Spleen (tissue), 11 donors: ENCODE measurements at regions not wholly inside any gene's neighbourhood (a gene's known extent, or its start where the extent isn't known, plus 50 kb on each side); places are given as distances from the start of the nearest gene placed in this dataset.

Experiments
- DNase-seq: peaks from one replicate; pipeline ENCODE4 v3.0.0-alpha.2; 2020
- H3K27ac ChIP-seq, 8 donors: fragments of 200-600 bp; sonication (generic) in 7 of 8; 1 replicate in 4 of 8; 2 replicates in 4 of 8; pipeline versions ENCODE4 v1.5.0 to v1.8.0; 2016 to 2021; ENCODE audit warnings: inconsistent platforms in 4 of 8, mild to moderate bottlenecking in 4 of 8, moderate library complexity in 1 of 8
- H3K27me3 ChIP-seq, 7 donors: fragments of 200-600 bp; sonication (generic) in 6 of 7; replicated peaks in 1 of 7; 1 replicate in 4 of 7; 2 replicates in 3 of 7; pipeline versions ENCODE4 v1.5.0 to v1.8.0; 2016 to 2021; ENCODE audit warnings: inconsistent platforms in 3 of 7, mild to moderate bottlenecking in 1 of 7
- H3K36me3 ChIP-seq, 6 donors: fragments of 200-600 bp; sonication (generic) in 5 of 6; 1 replicate in 4 of 6; 2 replicates in 2 of 6; pipeline versions ENCODE4 v1.5.0 to v1.8.0; 2016 to 2021; ENCODE audit warnings: inconsistent platforms in 2 of 6
- H3K4me1 ChIP-seq, 6 donors: fragments of 200-600 bp; sonication (generic) in 5 of 6; 1 replicate in 3 of 6; 2 replicates in 3 of 6; pipeline versions ENCODE4 v1.5.0 to v1.8.0; 2016 to 2021; ENCODE audit warnings: inconsistent platforms in 3 of 6
- H3K4me3 ChIP-seq, 8 donors: fragments of 200-600 bp; sonication (generic) in 7 of 8; 1 replicate in 4 of 8; 2 replicates in 4 of 8; pipeline versions ENCODE4 v1.5.0 to v1.8.0; 2016 to 2021; ENCODE audit warnings: inconsistent platforms in 4 of 8, mild to moderate bottlenecking in 4 of 8, moderate library complexity in 2 of 8
- H3K9me3 ChIP-seq, 8 donors: fragments of 200-600 bp; sonication (generic) in 7 of 8; 1 replicate in 4 of 8; 2 replicates in 4 of 8; pipeline versions ENCODE4 v1.5.0 to v1.8.0; 2016 to 2021; ENCODE audit warnings: inconsistent platforms in 4 of 8
- CTCF ChIP-seq, 11 experiments: fragments of 200-600 bp in 7 of 11; fragments of 450-650 bp in 4 of 11; sonication (generic) in 4 of 11; IDR thresholded peaks in 8 of 11; conservative IDR thresholded peaks in 3 of 11; 1 replicate in 7 of 11; 2 replicates in 4 of 11; pipeline versions ENCODE4 v1.4.0 to v1.8.0; 2016 to 2021; ENCODE audit warnings: antibody characterized with exemption in 11 of 11, inconsistent platforms in 4 of 11, mild to moderate bottlenecking in 1 of 11
- POLR2A ChIP-seq, 3 donors: fragments of 450-650 bp; IDR thresholded peaks; one replicate each; pipeline ENCODE4 v1.5.1; 2017; ENCODE audit warnings: antibody characterized with exemption in 3 of 3, mild to moderate bottlenecking in 1 of 3
- POLR2AphosphoS5 ChIP-seq, 3 donors: sonication (generic); formaldehyde crosslinking; IDR thresholded peaks; one replicate each; pipeline ENCODE4 v1.5.1; 2017; ENCODE audit warnings: antibody characterized with exemption in 3 of 3
- WGBS, 5 donors: extraction: QIAGEN DNeasy Blood & Tissue Kit in 3 of 5; methylation state at CpG; one replicate each; pipeline versions ENCODE4 v1.1.5 to v1.1.7; 2013 to 2018; 5-methylcytosine and 5-hydroxymethylcytosine counted together
- intact Hi-C: fragments of 100-400 bp; cut with DNase I; formaldehyde crosslinking; loops from one replicate; pipeline ENCODE4 v1.15.0; 2023; ENCODE audit warnings: low total_unique reads
- donor health status: healthy with polysubstance abuse.
- donor health status: DM: no; HTN: no; CAD: no; lungs with moderate emphysema.
- donor health status: DM: no; HTN: no; CAD: no.
- donor health status: Bipolar disorder and iron deficiency.
- donor health status: healthy.
- donor health status: DM: no; HTN: no; CAD: no.
- donor health status: DM: yes; HTN: yes; CAD: no.

GRCh38 chr3:102733791-102734563, 299.2 kb downstream of the ZPLD1 start:
- Histone ChIP-seq H3K9me3 (no peaks in the 10 kb centered on the region), H3K4me1 (no peaks in the 10 kb centered on the region), H3K27me3 (no peaks in the 10 kb centered on the region), H3K4me3 (no peak overlapping the region), H3K36me3 (no peaks in the 10 kb centered on the region), H3K27ac (no peak overlapping the region)
- no peak for TF ChIP-seq CTCF (IDR thresholded peaks at IDR 0.05 in 8 of 11, conservative IDR thresholded peaks at IDR 0.05 in 3 of 11)
- no peak for TF ChIP-seq POLR2A (IDR thresholded peaks at IDR 0.05)
- TF ChIP-seq POLR2AphosphoS5 (IDR thresholded peaks at IDR 0.05) = no peak
- intact Hi-C loops = no loop called here
- WGBS, 5 donors = 62 to 79% (median 63%) methylated on average over 5 of the region's 5 CpGs
- no peak for DNase-seq

GRCh38 chr3:102735311-102735710, 300.5 kb downstream of the ZPLD1 start:
- H3K9me3 ChIP-seq = no peaks in the 10 kb centered on the region
- TF ChIP-seq POLR2A (IDR thresholded peaks at IDR 0.05) (no peak), CTCF (IDR thresholded peaks at IDR 0.05 in 8 of 11, conservative IDR thresholded peaks at IDR 0.05 in 3 of 11) (no peak)
- no peaks in the 10 kb centered on the region for H3K27me3 ChIP-seq
- no peaks in the 10 kb centered on the region for H3K36me3 ChIP-seq
- H3K4me1 ChIP-seq = no peaks in the 10 kb centered on the region
- no peak overlapping the region for H3K4me3 ChIP-seq
- DNase-seq = no peak
- WGBS, 5 donors = 80 to 92% (median 85%) methylated on average over 1 of the region's 1 CpG
- intact Hi-C loops = no loop called here
- no peak overlapping the region for H3K27ac ChIP-seq

- Histone ChIP-seq H3K4me1 (no peaks in the 10 kb centered on the region), H3K27ac (no peak overlapping the region), H3K4me3 (no peak overlapping the region), H3K36me3 (no peaks in the 10 kb centered on the region), H3K27me3 (no peaks in the 10 kb centered on the region), H3K9me3 (no peaks in the 10 kb centered on the region)
- intact Hi-C loops = no loop called here
- DNase-seq = no peak
- WGBS, 5 donors = 67 to 88% (median 83%) methylated on average over 1 to 8 of the region's 8 CpGs
- no peak for TF ChIP-seq CTCF (IDR thresholded peaks at IDR 0.05 in 8 of 11, conservative IDR thresholded peaks at IDR 0.05 in 3 of 11)
- no peak for TF ChIP-seq POLR2A (IDR thresholded peaks at IDR 0.05)
- no peak for TF ChIP-seq POLR2AphosphoS5 (IDR thresholded peaks at IDR 0.05)
These were observed 301.6 kb downstream of the ZPLD1 start for GRCh38 chr3:102736288-102736974.

- Histone ChIP-seq H3K27me3 (no peaks in the 10 kb centered on the region), H3K27ac (no peak overlapping the region), H3K4me1 (no peaks in the 10 kb centered on the region), H3K4me3 (no peak overlapping the region), H3K9me3 (no peaks in the 10 kb centered on the region), H3K36me3 (no peaks in the 10 kb centered on the region)
- no peak for TF ChIP-seq POLR2AphosphoS5 (IDR thresholded peaks at IDR 0.05)
- no peak for TF ChIP-seq POLR2A (IDR thresholded peaks at IDR 0.05)
- TF ChIP-seq CTCF (IDR thresholded peaks at IDR 0.05 in 8 of 11, conservative IDR thresholded peaks at IDR 0.05 in 3 of 11) = no peak
- 69 to 96% (median 75%) methylated on average over 2 of the region's 2 CpGs for WGBS, 5 donors
- intact Hi-C loops = no loop called here
- DNase-seq = no peak
These were observed 302.1 kb downstream of the ZPLD1 start for GRCh38 chr3:102736975-102737304.
